ENCODE measurements at regions not wholly inside any gene's neighbourhood (a gene's known extent, or its start where the extent isn't known, plus 50 kb on each side); places are given as distances from the start of the nearest gene placed in this dataset.

- H3K27ac ChIP-seq: no peak overlapping the region
- 93 to 97% (median 94%) methylated on average over 3 of the region's 3 CpGs for WGBS, 3 donors
- H3K4me3 ChIP-seq: no peak overlapping the region
- intact Hi-C loops (cut with DNase I): no loop called here
- TF ChIP-seq EP300 (IDR thresholded peaks at IDR 0.05) (no peak), POLR2A (IDR thresholded peaks at IDR 0.05) (no peak)
- TF ChIP-seq, protein P1, sequence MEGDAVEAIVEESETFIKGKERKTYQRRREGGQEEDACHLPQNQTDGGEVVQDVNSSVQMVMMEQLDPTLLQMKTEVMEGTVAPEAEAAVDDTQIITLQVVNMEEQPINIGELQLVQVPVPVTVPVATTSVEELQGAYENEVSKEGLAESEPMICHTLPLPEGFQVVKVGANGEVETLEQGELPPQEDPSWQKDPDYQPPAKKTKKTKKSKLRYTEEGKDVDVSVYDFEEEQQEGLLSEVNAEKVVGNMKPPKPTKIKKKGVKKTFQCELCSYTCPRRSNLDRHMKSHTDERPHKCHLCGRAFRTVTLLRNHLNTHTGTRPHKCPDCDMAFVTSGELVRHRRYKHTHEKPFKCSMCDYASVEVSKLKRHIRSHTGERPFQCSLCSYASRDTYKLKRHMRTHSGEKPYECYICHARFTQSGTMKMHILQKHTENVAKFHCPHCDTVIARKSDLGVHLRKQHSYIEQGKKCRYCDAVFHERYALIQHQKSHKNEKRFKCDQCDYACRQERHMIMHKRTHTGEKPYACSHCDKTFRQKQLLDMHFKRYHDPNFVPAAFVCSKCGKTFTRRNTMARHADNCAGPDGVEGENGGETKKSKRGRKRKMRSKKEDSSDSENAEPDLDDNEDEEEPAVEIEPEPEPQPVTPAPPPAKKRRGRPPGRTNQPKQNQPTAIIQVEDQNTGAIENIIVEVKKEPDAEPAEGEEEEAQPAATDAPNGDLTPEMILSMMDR (IDR thresholded peaks at IDR 0.05): no peak
- no peaks in the 10 kb centered on the region for H3K9me3 ChIP-seq
- no peaks in the 10 kb centered on the region for H3K27me3 ChIP-seq
- H3K36me3 ChIP-seq: no peaks in the 10 kb centered on the region
- DNase-seq: no peak
- no peaks in the 10 kb centered on the region for H3K4me1 ChIP-seq (ENCODE audit: insufficient read depth)
These were observed 182.6 kb downstream of the TGFB2 start for GRCh38 chr1:218527737-218528136.

- no peak for DNase-seq
- WGBS, 3 donors: 72 to 81% (median 75%) methylated on average over 6 of the region's 6 CpGs
- intact Hi-C loops (cut with DNase I): no loop called here
These were observed 184.6 kb downstream of the TGFB2 start for GRCh38 chr1:218529646-218530300.

GRCh38 chr1:218531936-218532335, 186.8 kb downstream of the TGFB2 start:
- no peaks in the 10 kb centered on the region for H3K36me3 ChIP-seq
- intact Hi-C loops (cut with DNase I): no loop called here
- no peak overlapping the region for H3K4me3 ChIP-seq
- H3K9me3 ChIP-seq: no peaks in the 10 kb centered on the region
- 83 to 88% (median 86%) methylated on average over 5 of the region's 5 CpGs for WGBS, 3 donors
- H3K4me1 ChIP-seq (ENCODE audit: insufficient read depth): no peaks in the 10 kb centered on the region
- DNase-seq: no peak
- no peak overlapping the region for H3K27ac ChIP-seq
- H3K27me3 ChIP-seq: no peaks in the 10 kb centered on the region
- TF ChIP-seq POLR2A (IDR thresholded peaks at IDR 0.05) (no peak), EP300 (IDR thresholded peaks at IDR 0.05) (no peak)
- TF ChIP-seq, protein P1 (IDR thresholded peaks at IDR 0.05): no peak

More at GRCh38 chr1:218529646-218530300, 184.6 kb downstream of the TGFB2 start:
- no peaks in the 10 kb centered on the region for H3K36me3 ChIP-seq
- no peaks in the 10 kb centered on the region for H3K9me3 ChIP-seq
- TF ChIP-seq EP300 (IDR thresholded peaks at IDR 0.05) (no peak), POLR2A (IDR thresholded peaks at IDR 0.05) (no peak)
- TF ChIP-seq, protein P1 (IDR thresholded peaks at IDR 0.05): no peak
- no peak overlapping the region for H3K27ac ChIP-seq
- no peak overlapping the region for H3K4me3 ChIP-seq
- no peaks in the 10 kb centered on the region for H3K27me3 ChIP-seq
- H3K4me1 ChIP-seq (ENCODE audit: insufficient read depth): no peaks in the 10 kb centered on the region

DNA sequence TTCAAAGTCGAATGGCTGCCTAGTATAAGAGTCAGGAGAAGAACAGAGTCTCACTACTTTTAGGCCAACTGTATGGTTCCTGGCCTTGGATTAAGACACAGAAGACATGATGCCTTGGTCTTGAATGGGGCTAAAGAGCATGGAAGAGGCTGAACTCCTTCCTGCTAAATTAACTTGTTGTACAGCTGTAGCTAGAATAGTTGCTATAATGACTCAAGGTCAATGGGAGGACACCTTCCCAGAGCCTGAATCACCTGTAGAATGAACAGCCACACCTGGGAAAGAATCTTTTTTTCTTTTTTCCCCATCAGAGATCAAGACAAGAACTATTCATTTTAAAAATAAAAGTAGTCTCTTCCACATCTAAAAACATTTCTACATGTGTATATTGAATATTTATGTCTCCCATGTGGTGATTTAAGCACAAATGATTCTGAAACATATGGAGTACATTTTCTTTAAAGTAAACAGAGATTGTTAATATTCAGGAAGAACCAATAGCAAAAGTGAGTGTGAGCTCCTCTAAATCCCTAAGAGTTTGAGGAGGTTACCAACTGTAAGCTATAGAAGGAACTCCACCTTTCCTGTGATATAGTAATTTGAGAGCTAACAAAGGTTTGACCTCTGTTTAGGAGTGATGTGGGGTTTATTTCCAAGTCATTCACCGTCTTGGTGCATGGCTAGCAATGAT, 191.3 kb downstream of the TGFB2 start:
- Histone ChIP-seq H3K4me1 (ENCODE audit: insufficient read depth) (peaks cover 1% of the 10 kb centered on the region), H3K4me3 (no peak overlapping the region), H3K36me3 (no peaks in the 10 kb centered on the region), H3K27me3 (no peaks in the 10 kb centered on the region), H3K9me3 (no peaks in the 10 kb centered on the region), H3K27ac (no peak overlapping the region)
- intact Hi-C loops (cut with DNase I): no loop called here
- TF ChIP-seq, protein P1 (IDR thresholded peaks at IDR 0.05): no peak
- no peak for TF ChIP-seq POLR2A (IDR thresholded peaks at IDR 0.05)
- no peak for TF ChIP-seq EP300 (IDR thresholded peaks at IDR 0.05)
- DNase-seq: no peak
- 88 to 92% (median 89%) methylated on average over 2 of the region's 2 CpGs for WGBS, 3 donors

All from ovary (tissue), 7 donors.